MM.1S (cell line): ENCODE measurements at regions not wholly inside any gene's neighbourhood (a gene's known extent, or its start where the extent isn't known, plus 50 kb on each side); places are given as distances from the start of the nearest gene placed in this dataset.

Experiments used
- CTCF ChIP-seq: fragments of 300-600 bp; sonication (generic); IDR thresholded peaks from 2 replicates; pipeline ENCODE4 v1.5.1; 2016; ENCODE audit warnings: antibody characterized with exemption, low read length, mixed read lengths
- EZH2 ChIP-seq: fragments of 300-600 bp; sonication (generic); optimal IDR thresholded peaks from 2 replicates; pipeline ENCODE3; 2017; ENCODE audit warnings: low read depth, mild to moderate bottlenecking, antibody characterized with exemption, low read length, mixed read lengths
- EZH2phosphoT487 ChIP-seq: fragments of 300-600 bp; sonication (generic); IDR thresholded peaks from 2 replicates; pipeline ENCODE4 v1.6.1; 2018; ENCODE audit warnings: antibody characterized with exemption, low read length

GRCh38 chr1:118395430-118395991, 210.5 kb upstream of the SPAG17 start:
- TF ChIP-seq CTCF (no peak), EZH2phosphoT487 (no peak), EZH2 (no peak)
